B cell (primary cell): ENCODE measurements at regions not wholly inside any gene's neighbourhood (a gene's known extent, or its start where the extent isn't known, plus 50 kb on each side); places are given as distances from the start of the nearest gene placed in this dataset.
"Not testable (repeated sequence)": the region's sequence is repeated elsewhere in the genome, so short reads cannot be mapped to it uniquely, and the experiment has no call there.

Experiments used
- ATAC-seq: fragments of 200-7000 bp; cut with Tn5 transposase; one replicate; pipeline ENCODE4 v1.10.0; 2021; ENCODE audit warnings: low read depth, mild to moderate bottlenecking, moderate number of reproducible peaks, moderate library complexity
- CTCF ChIA-PET: fragments of 350-600 bp; sonication (Branson Sonifier 250); formaldehyde crosslinking; loops from one replicate; lab custom pipeline; 2021; ENCODE audit warnings: antibody characterized with exemption, inconsistent platforms; lab: Charles Lee
- POLR2A ChIA-PET: fragments of 350-600 bp; sonication (Branson Sonifier 250); formaldehyde crosslinking; loops from one replicate; lab custom pipeline; 2021; ENCODE audit warnings: antibody characterized with exemption; lab: Charles Lee
- DNase-seq: peaks from one replicate; pipeline ENCODE4 v3.0.0; 2013
- H2AFZ ChIP-seq: 2 replicates; pipeline ENCODE4 v1.6.1; 2012; ENCODE audit warnings: mild to moderate bottlenecking, low read depth, low read length; ENCODE audit not compliant: insufficient read depth, poor library complexity, severe bottlenecking
- H3K27ac ChIP-seq, 2 donors: 1 replicate in 1 of 2; 2 replicates in 1 of 2; pipeline ENCODE4 v1.5.1; 2012 to 2013; ENCODE audit warnings: low read length in 2 of 2, mild to moderate bottlenecking in 2 of 2, moderate library complexity in 1 of 2
- H3K27me3 ChIP-seq, 4 experiments: fragments of 200-600 bp in 1 of 4; sonication (generic) in 1 of 4; replicated peaks in 1 of 4; 1 replicate in 2 of 4; 2 replicates in 2 of 4; pipeline versions ENCODE4 v1.6.1 to v1.7.0; 2013 to 2016; ENCODE audit warnings: low read length in 3 of 4, mild to moderate bottlenecking in 2 of 4, mixed read lengths in 1 of 4, moderate library complexity in 1 of 4; ENCODE audit not compliant: insufficient read depth in 4 of 4, control insufficient read depth in 3 of 4; ENCODE audit errors: control extremely low read depth in 1 of 4
- H3K36me3 ChIP-seq, 2 experiments: replicated peaks in 1 of 2; 1 replicate in 1 of 2; 2 replicates in 1 of 2; pipeline versions ENCODE4 v1.6.1 to v1.7.1; 2013; ENCODE audit warnings: low read length in 1 of 2; ENCODE audit not compliant: insufficient read depth in 2 of 2, control insufficient read depth in 1 of 2; ENCODE audit errors: control extremely low read depth in 1 of 2, extremely low read depth in 1 of 2
- H3K4me1 ChIP-seq, 2 donors: fragments of 200-600 bp in 1 of 2; sonication (generic) in 1 of 2; 1 replicate in 1 of 2; 2 replicates in 1 of 2; pipeline versions ENCODE4 v1.5.1 to v1.6.1; 2013 to 2017; ENCODE audit warnings: low read length in 2 of 2; ENCODE audit not compliant: control insufficient read depth in 2 of 2, insufficient read depth in 2 of 2
- H3K4me2 ChIP-seq: replicated peaks from 2 replicates; pipeline ENCODE3; 2012; ENCODE audit warnings: mild to moderate bottlenecking, low read depth, low read length; ENCODE audit not compliant: poor library complexity, severe bottlenecking
- H3K4me3 ChIP-seq, 5 experiments: fragments of 200-600 bp in 1 of 5; sonication (generic) in 1 of 5; 1 replicate in 3 of 5; 2 replicates in 2 of 5; pipeline versions ENCODE4 v1.5.1 to v1.7.0; 2011 to 2016; ENCODE audit warnings: low read length in 4 of 5, mild to moderate bottlenecking in 4 of 5, low read depth in 2 of 5, control low read depth in 1 of 5, moderate library complexity in 1 of 5; ENCODE audit not compliant: insufficient read depth in 1 of 5; ENCODE audit errors: control extremely low read depth in 1 of 5, extremely low read depth in 1 of 5
- H3K79me2 ChIP-seq: fragments of 200-600 bp; sonication (generic); one replicate; pipeline ENCODE4 v1.6.0; 2016; ENCODE audit warnings: low read length; ENCODE audit not compliant: control insufficient read depth, insufficient read depth
- H3K9ac ChIP-seq: fragments of 200-600 bp; sonication (generic); 2 replicates; pipeline ENCODE4 v1.6.1; 2017; ENCODE audit warnings: mild to moderate bottlenecking, low read length, moderate library complexity
- H3K9me3 ChIP-seq, 3 donors: one replicate each; pipeline versions ENCODE4 v1.6.1 to v1.7.1; 2013; ENCODE audit warnings: low read length in 2 of 3; ENCODE audit not compliant: control insufficient read depth in 2 of 3, insufficient read depth in 1 of 3; ENCODE audit errors: control extremely low read depth in 1 of 3
- H4K20me1 ChIP-seq: 2 replicates; pipeline ENCODE4 v1.6.0; 2012; ENCODE audit warnings: mild to moderate bottlenecking, low read length; ENCODE audit not compliant: insufficient read depth, control insufficient read depth, poor library complexity, severe bottlenecking
- H3K27ac Mint-ChIP-seq: one replicate; pipeline ENCODE4 v1.8.0; 2021; ENCODE audit warnings: mixed read lengths
- H3K27me3 Mint-ChIP-seq: one replicate; pipeline ENCODE4 v1.8.0; 2021; ENCODE audit warnings: mixed read lengths
- H3K4me1 Mint-ChIP-seq: one replicate; pipeline ENCODE4 v1.8.0; 2021; ENCODE audit warnings: mixed read lengths
- H3K4me3 Mint-ChIP-seq: one replicate; pipeline ENCODE4 v1.8.0; 2021; ENCODE audit warnings: mixed read lengths
- H3K9me3 Mint-ChIP-seq: one replicate; pipeline ENCODE4 v1.8.0; 2022; ENCODE audit warnings: mixed read lengths; ENCODE audit not compliant: insufficient read depth
- EZH2 ChIP-seq: IDR thresholded peaks from 2 replicates; pipeline ENCODE4 v1.6.1; 2012; ENCODE audit warnings: borderline replicate concordance, low read depth, mild to moderate bottlenecking, moderate library complexity, low read length; ENCODE audit not compliant: insufficient read depth, poor library complexity, severe bottlenecking
- WGBS: methylation state at CpG from one replicate; pipeline ENCODE4 v1.1.5; 2013; ENCODE audit warnings: missing lambda C conversion rate; ENCODE audit not compliant: insufficient coverage; 5-methylcytosine and 5-hydroxymethylcytosine counted together
- intact Hi-C: fragments of 100-400 bp; cut with micrococcal nuclease; formaldehyde crosslinking; loops from one replicate; pipeline ENCODE4 v1.10.0; 2022
- TF ChIP-seq, protein P1 (sequence below): fragments of 200-600 bp; IDR thresholded peaks from one replicate; pipeline ENCODE4 v1.8.0; 2022; ENCODE audit warnings: antibody characterized with exemption, mild to moderate bottlenecking

DNA sequence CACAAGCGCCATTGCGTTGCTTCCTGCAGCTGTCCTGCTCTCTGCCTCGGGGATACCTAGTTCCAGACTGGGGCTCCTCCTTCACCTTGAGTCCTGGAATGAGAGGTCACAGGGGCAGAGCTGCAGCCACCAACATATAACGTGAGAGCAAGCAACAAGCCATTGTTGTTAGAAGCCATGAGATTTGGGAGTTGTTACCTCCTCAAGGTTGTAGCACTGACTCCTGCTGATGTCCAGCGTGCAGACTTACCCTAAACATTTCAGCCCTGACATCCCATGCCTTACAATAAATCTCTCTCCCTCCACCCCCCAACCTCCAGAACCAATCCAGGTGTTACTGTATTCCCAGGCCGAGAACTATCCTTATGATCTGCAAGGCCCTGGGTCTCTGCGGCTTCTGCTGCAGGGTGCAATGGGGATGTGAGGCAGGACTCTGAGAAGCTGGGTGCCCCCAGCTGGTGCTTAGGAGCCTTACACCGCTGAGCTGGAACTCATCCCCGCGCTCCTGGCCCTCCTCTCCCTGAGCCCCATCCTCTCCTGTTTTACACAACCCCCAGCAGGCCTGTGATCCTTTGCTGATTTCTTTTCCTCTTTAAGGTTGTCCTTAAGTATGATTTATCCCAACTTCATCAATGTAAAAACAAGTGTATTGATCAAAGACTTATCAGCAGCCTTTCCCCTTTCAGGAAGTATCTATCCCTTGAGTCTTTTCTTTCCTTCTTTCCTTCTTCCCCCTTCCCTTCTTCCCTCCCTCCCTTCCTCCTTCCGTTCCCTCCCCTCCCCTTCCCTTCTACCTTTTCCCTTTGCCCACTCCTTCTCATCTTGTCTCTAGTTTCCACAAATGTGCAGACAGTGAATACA, 84.2 kb upstream of the ABHD2 start:
- Mint-ChIP-seq H3K27me3 (peaks cover 32% of the 10 kb centered on the region), H3K4me1 (peaks cover 4% of the 10 kb centered on the region), H3K27ac (no peak overlapping the region), H3K4me3 (no peak overlapping the region), H3K9me3 (no peaks in the 10 kb centered on the region)
- DNase-seq (no peak), ATAC-seq (no peak)
- Histone ChIP-seq H3K9me3 (no peaks in the 10 kb centered on the region), H3K4me2 (no peak overlapping the region), H4K20me1 (no peaks in the 10 kb centered on the region), H3K4me3 (no peak overlapping the region), H3K9ac (no peak overlapping the region), H3K27ac (no peak overlapping the region), H3K79me2 (no peaks in the 10 kb centered on the region), H3K36me3 (no peaks in the 10 kb centered on the region), H3K27me3 (peaks cover 0 to 3% (median 0%) of the 10 kb centered on the region in 4 experiments), H3K4me1 (no peaks in the 10 kb centered on the region), H2AFZ (no peak overlapping the region)
- ChIA-PET CTCF (no interaction called here), POLR2A (no interaction called here)
- intact Hi-C loops, result no loop called here
- WGBS, result 82% methylated on average over 9 of the region's 11 CpGs
- no peak for TF ChIP-seq EZH2
- TF ChIP-seq, protein P1, sequence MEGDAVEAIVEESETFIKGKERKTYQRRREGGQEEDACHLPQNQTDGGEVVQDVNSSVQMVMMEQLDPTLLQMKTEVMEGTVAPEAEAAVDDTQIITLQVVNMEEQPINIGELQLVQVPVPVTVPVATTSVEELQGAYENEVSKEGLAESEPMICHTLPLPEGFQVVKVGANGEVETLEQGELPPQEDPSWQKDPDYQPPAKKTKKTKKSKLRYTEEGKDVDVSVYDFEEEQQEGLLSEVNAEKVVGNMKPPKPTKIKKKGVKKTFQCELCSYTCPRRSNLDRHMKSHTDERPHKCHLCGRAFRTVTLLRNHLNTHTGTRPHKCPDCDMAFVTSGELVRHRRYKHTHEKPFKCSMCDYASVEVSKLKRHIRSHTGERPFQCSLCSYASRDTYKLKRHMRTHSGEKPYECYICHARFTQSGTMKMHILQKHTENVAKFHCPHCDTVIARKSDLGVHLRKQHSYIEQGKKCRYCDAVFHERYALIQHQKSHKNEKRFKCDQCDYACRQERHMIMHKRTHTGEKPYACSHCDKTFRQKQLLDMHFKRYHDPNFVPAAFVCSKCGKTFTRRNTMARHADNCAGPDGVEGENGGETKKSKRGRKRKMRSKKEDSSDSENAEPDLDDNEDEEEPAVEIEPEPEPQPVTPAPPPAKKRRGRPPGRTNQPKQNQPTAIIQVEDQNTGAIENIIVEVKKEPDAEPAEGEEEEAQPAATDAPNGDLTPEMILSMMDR, result no peak

DNA sequence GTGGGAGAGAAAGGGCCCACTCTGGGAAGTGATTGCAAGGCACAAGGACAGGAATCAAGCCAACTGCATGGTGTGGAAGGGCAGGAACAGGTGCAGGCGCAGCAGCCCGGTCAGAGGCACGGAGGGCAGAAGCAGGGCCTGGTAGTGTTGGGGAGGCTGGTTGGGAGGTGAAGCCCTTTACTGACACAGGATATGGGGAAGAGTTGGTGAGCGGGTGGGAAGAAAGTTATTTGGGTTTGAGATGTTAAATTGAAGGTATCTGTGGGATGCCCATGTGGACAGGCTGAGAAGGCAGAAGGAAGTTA, 83.6 kb upstream of the ABHD2 start:
- Histone ChIP-seq H3K27ac (no peak overlapping the region), H3K4me1 (no peaks in the 10 kb centered on the region), H3K79me2 (no peaks in the 10 kb centered on the region), H4K20me1 (no peaks in the 10 kb centered on the region), H3K27me3 (peaks cover 0 to 9% (median 0%) of the 10 kb centered on the region in 4 experiments), H3K9ac (no peak overlapping the region), H3K9me3 (no peaks in the 10 kb centered on the region), H3K36me3 (no peaks in the 10 kb centered on the region), H3K4me3 (no peak overlapping the region), H2AFZ (no peak overlapping the region), H3K4me2 (no peak overlapping the region)
- intact Hi-C loops, result no loop called here
- H3K27me3 Mint-ChIP-seq, result peaks cover 35% of the 10 kb centered on the region
- H3K4me3 Mint-ChIP-seq, result no peak overlapping the region
- H3K4me1 Mint-ChIP-seq, result peaks cover 4% of the 10 kb centered on the region
- ChIA-PET CTCF (no interaction called here), POLR2A (no interaction called here)
- WGBS, result 96% methylated on average over 4 of the region's 4 CpGs
- no peak overlapping the region for H3K27ac Mint-ChIP-seq
- DNase-seq, result no peak
- H3K9me3 Mint-ChIP-seq, result no peaks in the 10 kb centered on the region
- TF ChIP-seq, protein P1, result no peak
- no peak for TF ChIP-seq EZH2
- ATAC-seq, result no peak

DNA sequence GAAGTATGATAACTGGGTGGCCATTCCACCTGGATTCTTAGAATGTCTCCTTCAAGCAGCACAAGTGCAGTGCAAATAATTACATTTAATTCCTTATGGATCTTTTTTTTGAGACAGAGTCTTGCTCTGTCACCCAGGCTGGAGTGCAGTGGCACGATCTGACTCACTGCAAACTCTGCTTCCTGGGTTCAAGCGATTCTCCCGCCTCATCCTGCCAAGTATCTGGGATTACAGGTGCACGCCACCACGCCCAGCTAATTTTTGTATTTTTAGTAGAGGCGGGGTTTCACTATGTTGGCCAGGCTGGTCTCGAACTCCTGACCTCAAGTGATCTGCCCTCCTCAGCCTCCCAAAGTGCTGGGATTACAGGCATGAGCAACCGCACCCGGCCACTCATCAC, 80.7 kb upstream of the ABHD2 start:
- H3K4me1 Mint-ChIP-seq, H3K27ac Mint-ChIP-seq, DNase-seq, intact Hi-C loops, CTCF ChIA-PET, H3K79me2 ChIP-seq, H3K9ac ChIP-seq, H3K9me3 ChIP-seq, H3K4me3 ChIP-seq, POLR2A ChIA-PET, H3K36me3 ChIP-seq, H4K20me1 ChIP-seq, H3K4me2 ChIP-seq, H3K27ac ChIP-seq, ATAC-seq, H3K9me3 Mint-ChIP-seq, H3K4me1 ChIP-seq, H3K4me3 Mint-ChIP-seq, H2AFZ ChIP-seq: not testable (repeated sequence)
- WGBS, result 96% methylated on average over 6 of the region's 9 CpGs
- peaks cover 0 to 12% (median 2%) of the 10 kb centered on the region in 4 experiments for H3K27me3 ChIP-seq
- peaks cover 45% of the 10 kb centered on the region for H3K27me3 Mint-ChIP-seq
